H1 (cell line): ENCODE measurements at regions not wholly inside any gene's neighbourhood (a gene's known extent, or its start where the extent isn't known, plus 50 kb on each side); places are given as distances from the start of the nearest gene placed in this dataset.

Experiments used
- CTCF ChIA-PET: fragments of 300-600 bp; sonication (Branson Sonifier 250); formaldehyde crosslinking; loops from one replicate; lab custom pipeline; 2021; ENCODE audit not compliant: partially characterized antibody; lab: Charles Lee
- POLR2A ChIA-PET: fragments of 300-600 bp; sonication (Branson Sonifier 250); formaldehyde crosslinking; loops from one replicate; lab custom pipeline; 2021; ENCODE audit warnings: inconsistent platforms; ENCODE audit not compliant: partially characterized antibody; lab: Charles Lee
- DNase-seq, 2 experiments: peaks; one replicate each; pipeline versions ENCODE4 v3.0.0 to v3.0.0-alpha.2; 2010 to 2022; ENCODE audit warnings: low spot score in 2 of 2, low read depth in 1 of 2, mixed read lengths in 1 of 2
- FAIRE-seq: peaks from 2 replicates; lab custom pipeline; 2011; peaks lifted over from hg19 to GRCh38; lab: Jason Lieb, UNC
- H2AFZ ChIP-seq: 2 replicates; pipeline ENCODE4 v1.8.1; 2012; ENCODE audit warnings: low read length, inconsistent platforms
- H2AK5ac ChIP-seq: 2 replicates; pipeline ENCODE4 v1.6.1; 2013; ENCODE audit warnings: low read depth, low read length
- H2BK120ac ChIP-seq: replicated peaks from 2 replicates; pipeline ENCODE3; 2013; ENCODE audit warnings: low read depth, low read length, inconsistent platforms
- H2BK12ac ChIP-seq: 2 replicates; pipeline ENCODE4 v1.6.1; 2013; ENCODE audit warnings: low read depth, low read length
- H2BK15ac ChIP-seq: 2 replicates; pipeline ENCODE4 v1.6.1; 2013; ENCODE audit warnings: low read length
- H2BK20ac ChIP-seq: 2 replicates; pipeline ENCODE4 v1.6.1; 2013; ENCODE audit warnings: low read length
- H2BK5ac ChIP-seq: 2 replicates; pipeline ENCODE4 v1.6.1; 2013; ENCODE audit warnings: low read depth, low read length
- H3K14ac ChIP-seq: 2 replicates; pipeline ENCODE4 v1.6.1; 2013; ENCODE audit warnings: inconsistent platforms; ENCODE audit not compliant: insufficient read length
- H3K18ac ChIP-seq: 2 replicates; pipeline ENCODE4 v1.6.1; 2013; ENCODE audit warnings: low read length; ENCODE audit errors: extremely low read depth
- H3K23ac ChIP-seq: 2 replicates; pipeline ENCODE4 v1.6.1; 2013; ENCODE audit warnings: inconsistent platforms; ENCODE audit not compliant: insufficient read length
- H3K23me2 ChIP-seq: 2 replicates; pipeline ENCODE4 v1.6.1; 2013; ENCODE audit warnings: low read depth, low read length
- H3K27ac ChIP-seq: 2 replicates; pipeline ENCODE4 v1.6.1; 2011; ENCODE audit warnings: low read depth, low read length, inconsistent platforms
- H3K27me3 ChIP-seq, 4 experiments: replicated peaks in 1 of 4; 1 replicate in 1 of 4; 2 replicates in 3 of 4; pipeline versions ENCODE4 v1.6.1 to v1.8.1; 2011 to 2013; ENCODE audit warnings: low read length in 3 of 4, mild to moderate bottlenecking in 3 of 4, inconsistent platforms in 2 of 4, mixed read lengths in 2 of 4, moderate library complexity in 1 of 4; ENCODE audit not compliant: control insufficient read depth in 3 of 4, insufficient read depth in 3 of 4; ENCODE audit errors: extremely low read depth in 1 of 4
- H3K36me3 ChIP-seq, 4 experiments: 2 replicates each; pipeline versions ENCODE4 v1.6.1 to v1.8.1; 2011 to 2013; ENCODE audit warnings: mild to moderate bottlenecking in 4 of 4, low read length in 3 of 4, moderate library complexity in 2 of 4, control low read depth in 1 of 4, inconsistent platforms in 1 of 4; ENCODE audit not compliant: insufficient read depth in 4 of 4, control insufficient read depth in 2 of 4
- H3K4ac ChIP-seq: replicated peaks from 2 replicates; pipeline ENCODE3; 2013; ENCODE audit warnings: low read length, low read depth, mixed read lengths, inconsistent platforms; ENCODE audit not compliant: insufficient read length
- H3K4me1 ChIP-seq, 4 experiments: replicated peaks in 1 of 4; 1 replicate in 1 of 4; 2 replicates in 3 of 4; pipeline versions ENCODE4 v1.6.1 to v1.8.1; 2011 to 2013; ENCODE audit warnings: low read length in 3 of 4, inconsistent platforms in 2 of 4, mixed read lengths in 1 of 4; ENCODE audit not compliant: insufficient read depth in 4 of 4, control insufficient read depth in 3 of 4
- H3K4me2 ChIP-seq, 2 experiments: 2 replicates each; pipeline versions ENCODE4 v1.6.1 to v1.8.1; 2011 to 2013; ENCODE audit warnings: low read depth in 2 of 2, low read length in 2 of 2, control low read depth in 1 of 2, inconsistent platforms in 1 of 2, mild to moderate bottlenecking in 1 of 2; ENCODE audit not compliant: insufficient read depth in 1 of 2
- H3K4me3 ChIP-seq, 4 experiments: fragments of 200-600, 300-600 bp in 1 of 4; sonication (generic), shearing (Covaris generic), sonication (Bioruptor Twin) in 1 of 4; 2 replicates each; pipeline versions ENCODE4 v1.5.1 to v1.8.1; 2011 to 2016; ENCODE audit warnings: low read length in 4 of 4, low read depth in 3 of 4, control low read depth in 2 of 4, inconsistent platforms in 2 of 4, mild to moderate bottlenecking in 2 of 4, mixed read lengths in 1 of 4, moderate library complexity in 1 of 4; ENCODE audit not compliant: insufficient read depth in 2 of 4; ENCODE audit errors: extremely low read depth in 1 of 4
- H3K56ac ChIP-seq: replicated peaks from 2 replicates; pipeline ENCODE3; 2013; ENCODE audit warnings: low read depth, mild to moderate bottlenecking, mixed read lengths, low read length, inconsistent platforms; ENCODE audit not compliant: insufficient read length
- H3K79me1 ChIP-seq: 2 replicates; pipeline ENCODE4 v1.6.1; 2013; ENCODE audit warnings: low read depth, low read length, control low read depth
- H3K79me2 ChIP-seq, 2 experiments: 2 replicates each; pipeline versions ENCODE4 v1.6.1 to v1.8.1; 2012 to 2013; ENCODE audit warnings: low read length in 2 of 2, mild to moderate bottlenecking in 2 of 2, inconsistent platforms in 1 of 2; ENCODE audit not compliant: insufficient read depth in 2 of 2, control insufficient read depth in 1 of 2
- H3K9ac ChIP-seq, 4 experiments: replicated peaks in 1 of 4; 1 replicate in 1 of 4; 2 replicates in 3 of 4; pipeline versions ENCODE4 v1.6.1 to v1.8.1; 2011 to 2013; ENCODE audit warnings: low read depth in 3 of 4, low read length in 3 of 4, control low read depth in 2 of 4, mild to moderate bottlenecking in 2 of 4, moderate library complexity in 2 of 4, inconsistent platforms in 1 of 4; ENCODE audit errors: extremely low read depth in 1 of 4
- H3K9me3 ChIP-seq, 2 experiments: 2 replicates each; pipeline versions ENCODE4 v1.6.1 to v1.8.1; 2012 to 2013; ENCODE audit warnings: mild to moderate bottlenecking in 2 of 2, moderate library complexity in 2 of 2, control low read depth in 1 of 2, inconsistent platforms in 1 of 2, low read depth in 1 of 2, low read length in 1 of 2, mixed read lengths in 1 of 2; ENCODE audit not compliant: insufficient read depth in 2 of 2
- H4K20me1 ChIP-seq, 2 experiments: replicated peaks in 1 of 2; 2 replicates each; pipeline versions ENCODE3 to v1.8.1; 2011 to 2013; ENCODE audit warnings: inconsistent platforms in 2 of 2, low read length in 2 of 2, mild to moderate bottlenecking in 1 of 2; ENCODE audit not compliant: insufficient read depth in 2 of 2, control insufficient read depth in 1 of 2
- H4K5ac ChIP-seq: 2 replicates; pipeline ENCODE4 v1.6.1; 2013; ENCODE audit warnings: low read length, low read depth, mixed read lengths, inconsistent platforms; ENCODE audit not compliant: insufficient read length
- H4K8ac ChIP-seq: 2 replicates; pipeline ENCODE4 v1.8.0; 2013; ENCODE audit warnings: mild to moderate bottlenecking, moderate library complexity, low read length, inconsistent platforms; ENCODE audit not compliant: insufficient read depth; ENCODE audit errors: extremely low read depth
- H4K91ac ChIP-seq: replicated peaks from 2 replicates; pipeline ENCODE3; 2013; ENCODE audit warnings: low read length, mixed read lengths, inconsistent platforms; ENCODE audit not compliant: insufficient read length
- CBX5 ChIP-seq: fragments of 300-800, 300-1000 bp; sonication (generic); IDR thresholded peaks from 2 replicates; pipeline ENCODE4 v1.7.1; 2016; ENCODE audit warnings: antibody characterized with exemption, low read length, low read depth
- KDM4A ChIP-seq: IDR thresholded peaks from one replicate; pipeline ENCODE4 v1.7.1; 2012; ENCODE audit warnings: low read depth, mild to moderate bottlenecking, moderate library complexity, low read length, inconsistent platforms; ENCODE audit not compliant: severe bottlenecking
- MAFK ChIP-seq: IDR thresholded peaks from 2 replicates; pipeline ENCODE4 v1.6.1; 2012; ENCODE audit warnings: low read depth, mild to moderate bottlenecking, improper control_type of control experiment, low read length
- RAD21 ChIP-seq, 2 experiments: IDR thresholded peaks in 1 of 2; conservative IDR thresholded peaks in 1 of 2; 2 replicates each; pipeline ENCODE4 v1.6.1; 2011; ENCODE audit warnings: low read depth in 2 of 2, low read length in 2 of 2, improper control_type of control experiment in 1 of 2, inconsistent platforms in 1 of 2, mild to moderate bottlenecking in 1 of 2, moderate library complexity in 1 of 2
- SUZ12 ChIP-seq: fragments of 200-600 bp; sonication (generic); IDR thresholded peaks from 2 replicates; pipeline ENCODE4 v1.6.1; 2012; ENCODE audit warnings: mild to moderate bottlenecking, inconsistent platforms, low read length, moderate library complexity, mixed read lengths
- WGBS, 2 experiments: shearing (Covaris generic) in 1 of 2; methylation state at CpG; one replicate each; pipeline versions ENCODE4 v1.1.6 to v1.1.7; 2013 to 2015; ENCODE audit warnings: low lambda C conversion rate in 2 of 2, mixed read lengths in 2 of 2, inconsistent platforms in 1 of 2, low coverage in 1 of 2, missing lambda C conversion rate in 1 of 2; ENCODE audit not compliant: insufficient replicate concordance in 2 of 2, insufficient coverage in 1 of 2, insufficient read length in 1 of 2; ENCODE audit errors: extremely low coverage in 1 of 2, missing lambda C conversion rate in 1 of 2; 5-methylcytosine and 5-hydroxymethylcytosine counted together
- TF ChIP-seq, protein P1 (sequence below), 3 experiments: IDR thresholded peaks; 1 replicate in 2 of 3; 2 replicates in 1 of 3; pipeline versions ENCODE4 v1.5.1 to v1.6.1; 2011; ENCODE audit warnings: low read length in 3 of 3, mild to moderate bottlenecking in 3 of 3, inconsistent platforms in 2 of 3, low read depth in 1 of 3, moderate library complexity in 1 of 3; ENCODE audit not compliant: insufficient read depth in 1 of 3; ENCODE audit errors: control extremely low read depth in 1 of 3

DNA sequence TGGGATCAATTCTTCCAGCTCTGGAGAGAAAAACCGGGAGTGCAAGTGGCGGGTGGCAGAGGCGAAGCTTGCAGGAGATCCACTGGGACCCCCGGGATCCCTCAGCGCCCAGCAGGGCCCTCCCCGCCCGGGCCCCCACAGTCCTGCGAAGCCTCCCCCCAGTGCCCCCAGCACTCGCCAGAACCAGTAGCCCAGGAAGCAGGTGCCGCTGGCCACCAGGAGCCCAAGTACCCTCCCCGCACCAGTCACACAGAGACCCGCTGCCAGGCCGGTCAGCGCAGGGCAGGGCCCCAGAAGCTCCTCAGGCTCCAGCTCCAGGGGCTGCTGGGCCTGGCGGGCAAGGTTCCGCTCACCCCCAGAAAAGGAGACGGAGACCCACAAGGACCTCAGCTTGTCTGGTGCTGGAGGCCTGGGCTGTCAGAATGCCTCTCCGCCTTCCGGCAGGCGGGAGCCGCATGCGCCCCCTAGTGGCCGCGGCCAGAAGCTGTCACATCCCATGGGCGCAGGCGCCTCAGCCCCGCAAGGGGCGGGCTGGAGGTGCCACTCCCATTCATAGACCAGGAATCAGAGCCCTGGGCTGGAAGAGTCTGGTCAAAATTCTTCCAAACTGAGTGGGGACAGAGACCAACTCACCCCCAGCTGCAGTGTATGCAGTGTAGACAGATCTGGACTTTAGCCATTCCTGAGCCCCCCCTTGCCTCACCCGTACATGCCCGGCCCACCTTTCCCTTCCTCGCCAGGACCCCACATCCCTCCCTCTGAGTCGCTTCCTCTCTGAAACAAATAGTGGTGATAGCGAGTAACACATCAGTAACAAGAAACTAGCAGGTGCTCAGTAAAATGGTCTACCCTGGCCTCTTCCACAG, 1002.3 kb downstream of the KCNJ18 start:
- no peak overlapping the region for H3K27ac ChIP-seq
- peaks cover 71 to 76% of the 10 kb centered on the region in 2 experiments for H3K9me3 ChIP-seq
- H4K91ac ChIP-seq: no peak overlapping the region
- H4K8ac ChIP-seq: no peak overlapping the region
- no peak overlapping the region for H2BK5ac ChIP-seq
- no peak overlapping the region for H2BK20ac ChIP-seq
- ChIA-PET CTCF (interaction anchor here (1.5 kb wide), 1 partner anchor 10 kb away, joined by 3 read pairs; no protein-coding TSS in a partner anchor), POLR2A (no interaction called here)
- WGBS, 2 experiments: 90% methylated on average over 15 of the region's 33 CpGs; no CpG with 5 or more reads in 1 of the 2 experiments
- H3K36me3 ChIP-seq: no peaks in the 10 kb centered on the region
- H3K23ac ChIP-seq: no peak overlapping the region
- DNase-seq (peak in 1 of 2 experiments; percentile 48), FAIRE-seq (no peak)
- no peaks in the 10 kb centered on the region for H3K4me1 ChIP-seq
- H3K14ac ChIP-seq: no peak overlapping the region
- no peak overlapping the region for H3K9ac ChIP-seq
- H2BK120ac ChIP-seq: no peak overlapping the region
- no peaks in the 10 kb centered on the region for H3K79me2 ChIP-seq
- H3K18ac ChIP-seq: no peak overlapping the region
- no peak overlapping the region for H4K5ac ChIP-seq
- TF ChIP-seq RAD21 (IDR thresholded peaks at IDR 0.05 in 1 of 2, conservative IDR thresholded peaks at IDR 0.05 in 1 of 2; ENCODE audit: low read depth in 2 of 2, low read length in 2 of 2) (peak; percentile 21 to 37; a peak in 2 of 4 replicates), SUZ12 (no peak), KDM4A (no peak), MAFK (no peak), CBX5 (no peak)
- TF ChIP-seq, protein P1, sequence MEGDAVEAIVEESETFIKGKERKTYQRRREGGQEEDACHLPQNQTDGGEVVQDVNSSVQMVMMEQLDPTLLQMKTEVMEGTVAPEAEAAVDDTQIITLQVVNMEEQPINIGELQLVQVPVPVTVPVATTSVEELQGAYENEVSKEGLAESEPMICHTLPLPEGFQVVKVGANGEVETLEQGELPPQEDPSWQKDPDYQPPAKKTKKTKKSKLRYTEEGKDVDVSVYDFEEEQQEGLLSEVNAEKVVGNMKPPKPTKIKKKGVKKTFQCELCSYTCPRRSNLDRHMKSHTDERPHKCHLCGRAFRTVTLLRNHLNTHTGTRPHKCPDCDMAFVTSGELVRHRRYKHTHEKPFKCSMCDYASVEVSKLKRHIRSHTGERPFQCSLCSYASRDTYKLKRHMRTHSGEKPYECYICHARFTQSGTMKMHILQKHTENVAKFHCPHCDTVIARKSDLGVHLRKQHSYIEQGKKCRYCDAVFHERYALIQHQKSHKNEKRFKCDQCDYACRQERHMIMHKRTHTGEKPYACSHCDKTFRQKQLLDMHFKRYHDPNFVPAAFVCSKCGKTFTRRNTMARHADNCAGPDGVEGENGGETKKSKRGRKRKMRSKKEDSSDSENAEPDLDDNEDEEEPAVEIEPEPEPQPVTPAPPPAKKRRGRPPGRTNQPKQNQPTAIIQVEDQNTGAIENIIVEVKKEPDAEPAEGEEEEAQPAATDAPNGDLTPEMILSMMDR (IDR thresholded peaks at IDR 0.05; ENCODE audit: control extremely low read depth in 1 of 3, insufficient read depth in 1 of 3, low read depth in 1 of 3, low read length in 3 of 3): peak; percentile 26 to 42 (median 39); a peak in 2 of 4 replicates
- H3K79me1 ChIP-seq: no peaks in the 10 kb centered on the region
- no peak overlapping the region for H2BK12ac ChIP-seq
- H3K56ac ChIP-seq: no peak overlapping the region
- no peaks in the 10 kb centered on the region for H4K20me1 ChIP-seq
- H3K4me2 ChIP-seq: no peak overlapping the region
- no peak overlapping the region for H2AFZ ChIP-seq
- no peak overlapping the region for H3K4me3 ChIP-seq
- H2AK5ac ChIP-seq: no peak overlapping the region
- no peak overlapping the region for H2BK15ac ChIP-seq
- H3K23me2 ChIP-seq: no peaks in the 10 kb centered on the region
- no peak overlapping the region for H3K4ac ChIP-seq
- no peaks in the 10 kb centered on the region for H3K27me3 ChIP-seq
